Heart right ventricle (tissue), 16 donors: ENCODE measurements at regions not wholly inside any gene's neighbourhood (a gene's known extent, or its start where the extent isn't known, plus 50 kb on each side); places are given as distances from the start of the nearest gene placed in this dataset.

Experiments
- ATAC-seq, 8 donors: fragments of 200-7000 bp; cut with Tn5 transposase; one replicate each; pipeline ENCODE4 v1.9.1; 2020; ENCODE audit warnings: mild to moderate bottlenecking in 8 of 8, moderate library complexity in 8 of 8, moderate number of reproducible peaks in 1 of 8
- DNase-seq, 2 donors: peaks; one replicate each; pipeline ENCODE4 v3.0.0-alpha.2; 2020
- H3K27ac ChIP-seq, 10 donors: fragments of 200-600 bp; sonication (generic) in 2 of 10; one replicate each; pipeline versions ENCODE4 v1.5.0 to v1.8.0; 2020 to 2022; ENCODE audit warnings: mild to moderate bottlenecking in 3 of 10
- H3K27me3 ChIP-seq, 7 donors: fragments of 200-600 bp; one replicate each; pipeline ENCODE4 v1.8.0; 2021 to 2022; ENCODE audit warnings: mild to moderate bottlenecking in 2 of 7
- H3K36me3 ChIP-seq, 9 donors: fragments of 200-600 bp; sonication (generic) in 1 of 9; one replicate each; pipeline versions ENCODE4 v1.5.0 to v1.8.0; 2020 to 2022; ENCODE audit warnings: mild to moderate bottlenecking in 2 of 9
- H3K4me1 ChIP-seq, 9 donors: fragments of 200-600 bp; sonication (generic) in 1 of 9; one replicate each; pipeline versions ENCODE4 v1.5.0 to v1.8.0; 2020 to 2022; ENCODE audit warnings: mild to moderate bottlenecking in 4 of 9
- H3K4me3 ChIP-seq, 10 donors: fragments of 200-600 bp; sonication (generic) in 2 of 10; one replicate each; pipeline versions ENCODE4 v1.5.0 to v1.8.0; 2020 to 2022; ENCODE audit warnings: mild to moderate bottlenecking in 7 of 10, moderate library complexity in 2 of 10
- H3K9me3 ChIP-seq, 11 donors: fragments of 200-600 bp in 10 of 11; sonication (generic) in 2 of 11; one replicate each; pipeline versions ENCODE4 v1.5.0 to v1.8.0; 2013 to 2022; ENCODE audit warnings: mild to moderate bottlenecking in 2 of 11, control low read depth in 1 of 11, moderate library complexity in 1 of 11
- WGBS, 2 donors: extraction: QIAGEN DNeasy Blood & Tissue Kit; methylation state at CpG; one replicate each; pipeline ENCODE4 v1.1.7; 2013; ENCODE audit warnings: inconsistent platforms in 1 of 2; 5-methylcytosine and 5-hydroxymethylcytosine counted together
- intact Hi-C, 10 donors: fragments of 100-400 bp; cut with DNase I; formaldehyde crosslinking; loops; one replicate each; pipeline versions ENCODE4 v1.11.1 to v1.14.2; 2022
- TF ChIP-seq, protein P1 (sequence below), 9 donors: fragments of 200-600 bp; sonication (generic) in 2 of 9; IDR thresholded peaks; one replicate each; pipeline versions ENCODE4 v1.5.0 to v1.8.0; 2021 to 2022; ENCODE audit warnings: antibody characterized with exemption in 9 of 9, mild to moderate bottlenecking in 5 of 9, moderate library complexity in 1 of 9
- donor health status: Arrhythmogenic right ventricular cardiomyopathy.
- donor health status: ischemic (EF 13 %, LVEDD 7.1; RV severe dilation, severe dysfunction).
- donor health status: healthy with polysubstance abuse.
- donor health status: DM: no; HTN: yes; CAD: no.
- donor health status: DM: no; HTN: no; CAD: no.
- donor health status: ischemic (EF 25% LVEDD 6.9; RV normal size, moderate dysfunction).
- donor health status: ischemic (EF 25% LVEDD 5.7; RV mildly dilated, moderate dysfunction).
- donor health status: healthy.
- donor health status: DM: yes; HTN: yes; CAD: no.
- donor health status: Ischemic cardiomyopathy.
- donor health status: ischemic (EF 35%, LVEDD 5.7; RV mildly dilated, moderate dysfunction).
- donor health status: nonischemic (EF 11% LVEDD 7.7; RV severe dilation, severe dysfunction).
- donor health status: DM: yes; HTN: yes; CAD: no.
- donor health status: PGD.
- donor health status: ischemic (EF 29% LVEDD 5.4; RV normal size, mild dysfunction).
- donor health status: nonischemic (EF 23%, LVEDD 6.1; RV moderate dilation, normal function).

DNA sequence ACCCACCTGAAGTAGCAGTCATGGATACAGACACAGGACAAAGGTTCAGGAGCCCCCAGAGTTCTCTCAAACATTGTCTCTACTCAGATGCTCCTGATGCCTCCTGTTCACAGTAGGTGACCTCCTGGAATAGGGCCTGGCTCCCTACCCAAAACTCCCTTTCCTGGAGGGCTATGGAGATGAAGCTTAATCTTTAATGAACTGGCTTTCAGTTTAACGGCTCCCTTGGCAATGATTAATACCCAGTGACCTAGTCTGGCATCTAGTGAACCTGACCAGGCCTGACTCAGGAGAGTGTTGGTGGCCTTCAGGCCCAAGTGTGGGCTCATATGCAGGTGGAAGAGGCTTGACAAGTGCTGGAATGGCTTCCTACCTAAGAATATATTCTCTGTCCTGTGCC lies 65.2 kb upstream of the TRABD2B start:
- no peak overlapping the region for H3K4me3 ChIP-seq
- H3K27me3 ChIP-seq, result peaks cover 0 to 44% (median 6%) of the 10 kb centered on the region in 7 donors
- ATAC-seq (no peak), DNase-seq (no peak)
- WGBS, 2 donors, result 15 to 45% methylated on average over 1 of the region's 1 CpG
- H3K4me1 ChIP-seq, result peaks cover 0 to 8% (median 0%) of the 10 kb centered on the region in 9 donors
- no peak overlapping the region for H3K27ac ChIP-seq
- TF ChIP-seq, protein P1, sequence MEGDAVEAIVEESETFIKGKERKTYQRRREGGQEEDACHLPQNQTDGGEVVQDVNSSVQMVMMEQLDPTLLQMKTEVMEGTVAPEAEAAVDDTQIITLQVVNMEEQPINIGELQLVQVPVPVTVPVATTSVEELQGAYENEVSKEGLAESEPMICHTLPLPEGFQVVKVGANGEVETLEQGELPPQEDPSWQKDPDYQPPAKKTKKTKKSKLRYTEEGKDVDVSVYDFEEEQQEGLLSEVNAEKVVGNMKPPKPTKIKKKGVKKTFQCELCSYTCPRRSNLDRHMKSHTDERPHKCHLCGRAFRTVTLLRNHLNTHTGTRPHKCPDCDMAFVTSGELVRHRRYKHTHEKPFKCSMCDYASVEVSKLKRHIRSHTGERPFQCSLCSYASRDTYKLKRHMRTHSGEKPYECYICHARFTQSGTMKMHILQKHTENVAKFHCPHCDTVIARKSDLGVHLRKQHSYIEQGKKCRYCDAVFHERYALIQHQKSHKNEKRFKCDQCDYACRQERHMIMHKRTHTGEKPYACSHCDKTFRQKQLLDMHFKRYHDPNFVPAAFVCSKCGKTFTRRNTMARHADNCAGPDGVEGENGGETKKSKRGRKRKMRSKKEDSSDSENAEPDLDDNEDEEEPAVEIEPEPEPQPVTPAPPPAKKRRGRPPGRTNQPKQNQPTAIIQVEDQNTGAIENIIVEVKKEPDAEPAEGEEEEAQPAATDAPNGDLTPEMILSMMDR (IDR thresholded peaks at IDR 0.05), result no peak
- H3K36me3 ChIP-seq, result no peaks in the 10 kb centered on the region
- intact Hi-C loops, result loop anchor here in 6 of 10 donors (5.0 kb wide), 3 partner anchors 275 to 325 kb away; no protein-coding TSS in a partner anchor
- no peaks in the 10 kb centered on the region for H3K9me3 ChIP-seq

DNA sequence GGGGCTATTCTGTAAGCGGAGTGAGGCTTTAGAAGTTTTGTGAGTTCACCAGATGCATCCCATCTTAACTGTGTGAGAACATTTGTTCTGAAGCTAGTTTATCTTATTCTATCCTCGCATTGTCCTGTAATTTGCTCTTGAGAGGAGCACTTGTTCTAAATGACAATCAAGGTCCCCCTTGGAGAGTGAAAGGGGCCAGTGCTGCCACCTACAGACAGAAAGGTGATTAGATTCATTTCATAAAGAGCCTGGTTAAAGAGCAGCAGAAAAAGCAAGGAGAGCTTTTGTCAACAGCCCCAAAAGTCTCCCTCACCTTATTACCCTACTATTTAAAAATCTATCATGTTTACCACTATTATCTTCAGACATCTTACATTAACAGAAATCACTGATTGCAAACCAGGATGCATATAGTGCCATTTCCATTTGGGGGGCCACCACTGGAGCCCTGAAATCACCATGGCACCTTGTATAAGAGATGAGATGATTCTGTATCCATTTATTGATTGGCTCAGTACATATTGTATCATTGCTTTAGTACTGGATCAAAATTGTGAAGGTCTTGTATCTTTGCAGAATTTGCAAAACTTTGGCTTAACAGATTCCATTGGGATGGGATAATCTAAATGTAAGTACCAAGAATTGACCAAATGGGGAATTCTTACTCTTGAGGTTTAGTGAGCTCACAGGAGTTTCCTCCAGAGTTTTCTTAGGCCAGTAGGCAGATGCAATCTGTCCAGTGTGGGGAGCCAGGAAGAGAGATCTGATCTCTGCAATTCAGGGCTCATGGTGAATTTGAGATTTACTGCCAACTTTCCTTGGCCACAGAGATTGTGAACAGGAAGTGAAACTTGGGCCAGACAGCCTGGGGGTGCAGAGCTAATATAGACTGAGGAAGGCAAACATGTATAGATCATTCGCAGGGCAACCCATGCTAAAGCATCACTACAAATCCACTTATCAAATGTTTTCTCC lies 64.3 kb upstream of the TRABD2B start:
- H3K27ac ChIP-seq, result no peak overlapping the region
- H3K4me1 ChIP-seq, result peaks cover 0 to 8% (median 0%) of the 10 kb centered on the region in 9 donors
- WGBS, 2 donors, result 52 to 55% methylated on average over 3 of the region's 3 CpGs
- intact Hi-C loops, result loop anchor here (1.0 to 5.0 kb wide), 7 partner anchors 63 to 324 kb away; partner anchors contain the start of gene TRABD2B (in 4 of the 10)
- H3K27me3 ChIP-seq, result peaks cover 0 to 45% (median 6%) of the 10 kb centered on the region in 7 donors
- peak in 6 of 8 donors; percentile 55 to 84 (median 68) for ATAC-seq
- H3K4me3 ChIP-seq, result no peak overlapping the region
- TF ChIP-seq, protein P1 (IDR thresholded peaks at IDR 0.05), result peak; percentile 51 to 82 (median 76)
- no peaks in the 10 kb centered on the region for H3K9me3 ChIP-seq
- no peaks in the 10 kb centered on the region for H3K36me3 ChIP-seq
- peak in 1 of 2 donors; percentile 74 for DNase-seq

DNA sequence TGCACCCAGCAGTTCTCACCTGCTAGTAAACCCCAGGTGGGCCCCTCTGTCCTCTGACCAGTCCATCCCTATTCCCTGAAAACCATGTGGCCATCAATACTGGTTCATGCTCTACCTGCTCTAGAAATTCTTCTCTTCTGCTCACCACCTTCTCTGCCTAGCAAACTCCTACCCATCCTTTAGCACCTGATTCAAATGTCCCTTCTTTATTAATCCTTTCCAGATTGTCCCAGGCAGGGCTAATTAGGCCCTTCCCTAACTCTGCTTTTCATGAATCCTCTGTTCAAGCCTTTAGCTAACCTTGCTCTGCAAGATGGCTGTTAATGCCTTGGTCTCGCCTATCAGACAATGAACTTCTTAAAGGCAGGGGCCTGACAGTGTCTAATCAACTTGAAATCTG lies 62.1 kb upstream of the TRABD2B start:
- intact Hi-C loops, result no loop called here
- Histone ChIP-seq H3K27ac (no peak overlapping the region), H3K4me1 (peaks cover 0 to 8% (median 0%) of the 10 kb centered on the region in 9 donors), H3K4me3 (no peak overlapping the region), H3K36me3 (no peaks in the 10 kb centered on the region), H3K9me3 (no peaks in the 10 kb centered on the region), H3K27me3 (peaks cover 0 to 53% (median 5%) of the 10 kb centered on the region in 7 donors)
- TF ChIP-seq, protein P1 (IDR thresholded peaks at IDR 0.05), result no peak
- no peak for DNase-seq
- no peak for ATAC-seq
- WGBS, 2 donors, result 91 to 93% methylated on average over 1 of the region's 1 CpG

DNA sequence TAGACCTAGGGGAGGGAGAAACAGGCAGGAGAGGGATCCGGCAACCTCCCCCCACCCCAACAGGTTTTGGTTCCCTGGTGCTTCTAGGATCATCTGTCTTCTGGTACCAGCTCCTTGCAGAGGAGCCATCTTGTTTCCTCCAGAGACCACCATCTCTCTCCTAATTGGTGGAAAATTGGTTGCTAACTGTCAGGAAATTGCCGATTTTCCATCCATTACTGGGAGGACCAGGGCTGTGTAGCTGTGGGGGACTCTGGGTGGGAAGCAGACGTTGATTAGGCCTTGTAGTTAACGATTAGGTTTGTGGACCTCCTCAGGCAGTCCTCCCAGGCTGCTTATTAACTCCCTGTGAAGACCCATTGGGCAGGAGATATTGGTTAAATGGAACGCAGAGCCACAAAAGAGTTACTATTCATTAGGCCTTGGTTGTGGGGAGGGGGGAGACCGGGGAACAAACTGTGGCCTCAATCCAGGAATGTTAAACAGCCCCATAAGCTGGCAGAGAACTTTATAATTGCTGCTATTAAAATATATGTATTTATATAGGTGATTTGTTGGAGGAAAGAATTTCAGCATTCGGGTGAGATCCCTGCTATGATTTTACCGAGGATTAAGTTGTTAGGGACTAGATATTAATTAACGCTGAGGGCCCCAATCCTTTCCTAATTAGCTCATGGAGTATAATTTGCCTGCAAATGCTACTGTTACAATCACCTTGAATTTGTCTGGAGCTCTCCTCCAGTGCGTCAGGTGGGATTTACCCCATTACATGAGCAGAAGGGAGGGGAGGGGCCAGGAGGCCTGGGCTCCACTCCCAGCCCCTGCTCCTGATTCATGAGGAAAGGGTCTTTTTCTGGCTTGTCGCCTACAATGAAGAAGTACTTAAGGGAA lies 61.2 kb upstream of the TRABD2B start:
- H3K9me3 ChIP-seq, result no peaks in the 10 kb centered on the region
- H3K4me1 ChIP-seq, result peaks cover 0 to 8% (median 0%) of the 10 kb centered on the region in 9 donors
- no peak for ATAC-seq
- DNase-seq, result no peak
- WGBS, 2 donors, result 84 to 89% methylated on average over 11 of the region's 11 CpGs
- H3K36me3 ChIP-seq, result no peaks in the 10 kb centered on the region
- peaks cover 0 to 50% (median 2%) of the 10 kb centered on the region in 7 donors for H3K27me3 ChIP-seq
- intact Hi-C loops, result no loop called here
- TF ChIP-seq, protein P1 (IDR thresholded peaks at IDR 0.05), result no peak
- H3K27ac ChIP-seq, result no peak overlapping the region
- H3K4me3 ChIP-seq, result no peak overlapping the region
